ENCODE measurements at regions not wholly inside any gene's neighbourhood (a gene's known extent, or its start where the extent isn't known, plus 50 kb on each side); places are given as distances from the start of the nearest gene placed in this dataset.

- ATAC-seq (no peak), DNase-seq (ENCODE audit: low read depth, low spot score) (no peak)
- no peaks in the 10 kb centered on the region for H3K4me1 ChIP-seq (ENCODE audit: control insufficient read depth in 1 of 2, insufficient read depth in 2 of 2, low read length in 2 of 2)
- no peak overlapping the region for H3K9ac ChIP-seq (ENCODE audit: low read length)
- no peaks in the 10 kb centered on the region for H3K9me3 ChIP-seq (ENCODE audit: control insufficient read depth in 1 of 2, insufficient read depth in 1 of 2, low read depth in 1 of 2, low read length in 2 of 2)
- ChIA-PET RAD21 (ENCODE audit: low non-redundant PET in 1 of 2, low total read pairs in 2 of 2, uncharacterized antibody in 2 of 2, unreplicated experiment in 2 of 2) (no interaction called here), CTCF (no interaction called here), POLR2A (no interaction called here)
- no peaks in the 10 kb centered on the region for H3K79me2 ChIP-seq (ENCODE audit: insufficient read depth, low read length)
- no peaks in the 10 kb centered on the region for H3K36me3 ChIP-seq (ENCODE audit: control insufficient read depth in 1 of 2, insufficient read depth in 2 of 2, low read length in 2 of 2)
- BruUV-seq (replicated peaks): no TSS peak
- intact Hi-C loops (cut with micrococcal nuclease): no loop called here
- TF ChIP-seq CEBPB (IDR thresholded peaks at IDR 0.05; ENCODE audit: low read depth) (0 out of 2 replicates have a peak, but pooled peaks have one; percentile 26), ELF1 (IDR thresholded peaks at IDR 0.05; ENCODE audit: borderline replicate concordance, low read depth) (no peak), REST (IDR thresholded peaks at IDR 0.05; ENCODE audit: low read depth) (no peak), EZH2 (IDR thresholded peaks at IDR 0.05) (no peak)
- H3K9me2 ChIP-seq (ENCODE audit: insufficient read depth): no peaks in the 10 kb centered on the region
- H3K27ac ChIP-seq (ENCODE audit: low read depth, low read length): no peak overlapping the region
- no peak overlapping the region for H2AFZ ChIP-seq (ENCODE audit: low read depth, low read length, poor library complexity, severe bottlenecking)
- H3K27me3 ChIP-seq (ENCODE audit: insufficient read depth, low read length): no peaks in the 10 kb centered on the region
- no peak overlapping the region for H3K4me2 ChIP-seq (ENCODE audit: low read length)
- H3K4me3 ChIP-seq (replicated peaks in 1 of 2; ENCODE audit: low read depth in 1 of 2, low read length in 2 of 2): no peak overlapping the region
- H4K20me1 ChIP-seq (ENCODE audit: insufficient read depth): no peaks in the 10 kb centered on the region
Observed at GRCh38 chr12:93039062-93039461, 110.0 kb upstream of the EEA1 start.

DNA sequence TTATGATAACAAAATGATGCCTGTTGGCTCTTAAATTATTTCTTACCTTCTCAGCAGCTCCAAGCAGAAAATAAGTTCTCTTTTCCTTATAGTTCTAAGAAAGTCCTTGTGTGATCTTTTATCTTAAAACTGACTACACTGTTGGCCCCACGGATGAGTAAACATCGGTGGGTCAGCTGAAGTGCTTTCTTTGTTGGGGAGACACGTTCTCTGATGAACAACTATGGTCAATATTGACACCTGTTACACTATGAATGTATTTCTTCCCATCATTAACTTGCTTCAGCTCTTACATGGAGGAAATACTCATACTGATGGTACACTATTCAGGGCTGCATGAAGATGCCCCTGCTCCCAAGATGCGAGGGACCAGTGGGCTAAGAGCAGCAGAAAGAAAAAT lies 110.8 kb upstream of the EEA1 start:
- Histone ChIP-seq H3K4me3 (replicated peaks in 1 of 2; ENCODE audit: low read depth in 1 of 2, low read length in 2 of 2) (no peak overlapping the region), H3K9me2 (ENCODE audit: insufficient read depth) (no peaks in the 10 kb centered on the region), H3K9ac (ENCODE audit: low read length) (no peak overlapping the region), H3K36me3 (ENCODE audit: control insufficient read depth in 1 of 2, insufficient read depth in 2 of 2, low read length in 2 of 2) (no peaks in the 10 kb centered on the region), H3K79me2 (ENCODE audit: insufficient read depth, low read length) (no peaks in the 10 kb centered on the region), H4K20me1 (ENCODE audit: insufficient read depth) (no peaks in the 10 kb centered on the region), H3K27ac (ENCODE audit: low read depth, low read length) (no peak overlapping the region), H3K4me1 (ENCODE audit: control insufficient read depth in 1 of 2, insufficient read depth in 2 of 2, low read length in 2 of 2) (no peaks in the 10 kb centered on the region), H2AFZ (ENCODE audit: low read depth, low read length, poor library complexity, severe bottlenecking) (no peak overlapping the region), H3K4me2 (ENCODE audit: low read length) (no peak overlapping the region), H3K27me3 (ENCODE audit: insufficient read depth, low read length) (no peaks in the 10 kb centered on the region), H3K9me3 (ENCODE audit: control insufficient read depth in 1 of 2, insufficient read depth in 1 of 2, low read depth in 1 of 2, low read length in 2 of 2) (no peaks in the 10 kb centered on the region)
- ChIA-PET POLR2A (no interaction called here), CTCF (no interaction called here), RAD21 (ENCODE audit: low non-redundant PET in 1 of 2, low total read pairs in 2 of 2, uncharacterized antibody in 2 of 2, unreplicated experiment in 2 of 2) (no interaction called here)
- ATAC-seq: no peak
- DNase-seq (ENCODE audit: low read depth, low spot score): no peak
- intact Hi-C loops (cut with micrococcal nuclease): no loop called here
- BruUV-seq (replicated peaks): no TSS peak
- TF ChIP-seq EZH2 (IDR thresholded peaks at IDR 0.05) (no peak), JUND (IDR thresholded peaks at IDR 0.05) (no peak), ZBTB33 (IDR thresholded peaks at IDR 0.05; ENCODE audit: extremely low read depth, insufficient replicate concordance, low read length) (no peak), REST (IDR thresholded peaks at IDR 0.05; ENCODE audit: low read depth) (no peak), TCF7L2 (IDR thresholded peaks at IDR 0.05; ENCODE audit: borderline replicate concordance, extremely low read depth, insufficient read depth, insufficient read length) (no peak), YY1 (IDR thresholded peaks at IDR 0.05; ENCODE audit: extremely low read depth, insufficient replicate concordance, low read depth, low read length) (no peak), SRF (IDR thresholded peaks at IDR 0.05; ENCODE audit: low read depth) (no peak)
- TF ChIP-seq, protein P1, sequence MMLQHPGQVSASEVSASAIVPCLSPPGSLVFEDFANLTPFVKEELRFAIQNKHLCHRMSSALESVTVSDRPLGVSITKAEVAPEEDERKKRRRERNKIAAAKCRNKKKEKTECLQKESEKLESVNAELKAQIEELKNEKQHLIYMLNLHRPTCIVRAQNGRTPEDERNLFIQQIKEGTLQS (IDR thresholded peaks at IDR 0.05): no peak
